ENCODE measurements at regions not wholly inside any gene's neighbourhood (a gene's known extent, or its start where the extent isn't known, plus 50 kb on each side); places are given as distances from the start of the nearest gene placed in this dataset.

- intact Hi-C loops (cut with DNase I) = no loop called here
- no peaks in the 10 kb centered on the region for H3K27me3 ChIP-seq
- H3K9me3 ChIP-seq (replicated peaks in 1 of 3) = no peaks in the 10 kb centered on the region
- no peak overlapping the region for H3K4me3 ChIP-seq
- TF ChIP-seq POLR2A (IDR thresholded peaks at IDR 0.05) = no peak
- TF ChIP-seq, protein P1, sequence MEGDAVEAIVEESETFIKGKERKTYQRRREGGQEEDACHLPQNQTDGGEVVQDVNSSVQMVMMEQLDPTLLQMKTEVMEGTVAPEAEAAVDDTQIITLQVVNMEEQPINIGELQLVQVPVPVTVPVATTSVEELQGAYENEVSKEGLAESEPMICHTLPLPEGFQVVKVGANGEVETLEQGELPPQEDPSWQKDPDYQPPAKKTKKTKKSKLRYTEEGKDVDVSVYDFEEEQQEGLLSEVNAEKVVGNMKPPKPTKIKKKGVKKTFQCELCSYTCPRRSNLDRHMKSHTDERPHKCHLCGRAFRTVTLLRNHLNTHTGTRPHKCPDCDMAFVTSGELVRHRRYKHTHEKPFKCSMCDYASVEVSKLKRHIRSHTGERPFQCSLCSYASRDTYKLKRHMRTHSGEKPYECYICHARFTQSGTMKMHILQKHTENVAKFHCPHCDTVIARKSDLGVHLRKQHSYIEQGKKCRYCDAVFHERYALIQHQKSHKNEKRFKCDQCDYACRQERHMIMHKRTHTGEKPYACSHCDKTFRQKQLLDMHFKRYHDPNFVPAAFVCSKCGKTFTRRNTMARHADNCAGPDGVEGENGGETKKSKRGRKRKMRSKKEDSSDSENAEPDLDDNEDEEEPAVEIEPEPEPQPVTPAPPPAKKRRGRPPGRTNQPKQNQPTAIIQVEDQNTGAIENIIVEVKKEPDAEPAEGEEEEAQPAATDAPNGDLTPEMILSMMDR (IDR thresholded peaks at IDR 0.05) = no peak
- no peak overlapping the region for H3K27ac ChIP-seq
- no peaks in the 10 kb centered on the region for H3K36me3 ChIP-seq (replicated peaks in 1 of 2)
- 75 to 88% (median 84%) methylated on average over 2 of the region's 2 CpGs for WGBS, 4 donors
- DNase-seq = no peak
- no peaks in the 10 kb centered on the region for H3K4me1 ChIP-seq (replicated peaks in 1 of 2)
Measured at GRCh38 chrX:80098038-80098437, 83.5 kb downstream of the TBX22 start.

GRCh38 chrX:80120335-80120734 lies 105.8 kb downstream of the TBX22 start:
- Histone ChIP-seq H3K27ac (no peak overlapping the region), H3K9me3 (replicated peaks in 1 of 3) (no peaks in the 10 kb centered on the region), H3K27me3 (peaks cover 3% of the 10 kb centered on the region), H3K4me1 (replicated peaks in 1 of 2) (no peaks in the 10 kb centered on the region), H3K36me3 (replicated peaks in 1 of 2) (no peaks in the 10 kb centered on the region), H3K4me3 (no peak overlapping the region)
- intact Hi-C loops (cut with DNase I) = no loop called here
- no peak for DNase-seq
- 71 to 85% (median 80%) methylated on average over 1 of the region's 1 CpG for WGBS, 4 donors
- no peak for TF ChIP-seq POLR2A (IDR thresholded peaks at IDR 0.05)
- TF ChIP-seq, protein P1 (IDR thresholded peaks at IDR 0.05) = no peak

GRCh38 chrX:80138938-80139337 lies 124.4 kb downstream of the TBX22 start:
- intact Hi-C loops (cut with DNase I) = no loop called here
- WGBS, 4 donors = 43 to 59% (median 49%) methylated on average over 1 of the region's 1 CpG
- TF ChIP-seq, protein P1 (IDR thresholded peaks at IDR 0.05) = no peak
- no peak for TF ChIP-seq POLR2A (IDR thresholded peaks at IDR 0.05)
- no peaks in the 10 kb centered on the region for H3K9me3 ChIP-seq (replicated peaks in 1 of 3)
- H3K4me3 ChIP-seq = no peak overlapping the region
- H3K4me1 ChIP-seq (replicated peaks in 1 of 2) = no peaks in the 10 kb centered on the region
- DNase-seq = no peak
- no peak overlapping the region for H3K27ac ChIP-seq
- H3K27me3 ChIP-seq = no peaks in the 10 kb centered on the region
- H3K36me3 ChIP-seq (replicated peaks in 1 of 2) = no peaks in the 10 kb centered on the region

GRCh38 chrX:80139564-80139963 lies 125.0 kb downstream of the TBX22 start:
- no peak overlapping the region for H3K27ac ChIP-seq
- intact Hi-C loops (cut with DNase I) = no loop called here

More at GRCh38 chrX:80139564-80139963, 125.0 kb downstream of the TBX22 start:
- no peaks in the 10 kb centered on the region for H3K36me3 ChIP-seq (replicated peaks in 1 of 2)
- DNase-seq = no peak
- no peaks in the 10 kb centered on the region for H3K4me1 ChIP-seq (replicated peaks in 1 of 2)
- no peak for TF ChIP-seq POLR2A (IDR thresholded peaks at IDR 0.05)
- TF ChIP-seq, protein P1 (IDR thresholded peaks at IDR 0.05) = no peak
- no peaks in the 10 kb centered on the region for H3K27me3 ChIP-seq
- H3K9me3 ChIP-seq (replicated peaks in 1 of 3) = no peaks in the 10 kb centered on the region
- H3K4me3 ChIP-seq = no peak overlapping the region
- WGBS, 4 donors = 25 to 44% (median 34%) methylated on average over 6 of the region's 6 CpGs
